Stomach (tissue), 8 donors: ENCODE measurements at regions not wholly inside any gene's neighbourhood (a gene's known extent, or its start where the extent isn't known, plus 50 kb on each side); places are given as distances from the start of the nearest gene placed in this dataset.
A peak's percentile ranks its signal among the peaks of the same experiment; 100 is the strongest.

ENCODE experiments used
- DNase-seq, 2 donors: peaks; one replicate each; pipeline versions ENCODE4 v3.0.0 to v3.0.0-alpha.2; 2013 to 2019
- H3K27ac ChIP-seq, 5 donors: fragments of 200-600 bp in 4 of 5; sonication (generic) in 4 of 5; one replicate each; pipeline ENCODE4 v1.5.1; 2013 to 2019; ENCODE audit warnings: mild to moderate bottlenecking in 1 of 5, moderate library complexity in 1 of 5
- H3K27me3 ChIP-seq, 3 donors: fragments of 200-600 bp; sonication (generic); one replicate each; pipeline ENCODE4 v1.5.1; 2017 to 2019; ENCODE audit warnings: mixed run types in 1 of 3
- H3K36me3 ChIP-seq, 4 donors: fragments of 200-600 bp; sonication (generic); 1 replicate in 3 of 4; 2 replicates in 1 of 4; pipeline ENCODE4 v1.5.1; 2016 to 2019
- H3K4me1 ChIP-seq, 4 donors: fragments of 200-600 bp; sonication (generic); one replicate each; pipeline ENCODE4 v1.5.1; 2016 to 2019
- H3K4me3 ChIP-seq, 4 donors: fragments of 200-600 bp; sonication (generic) in 3 of 4; one replicate each; pipeline ENCODE4 v1.5.1; 2016 to 2019; ENCODE audit warnings: mild to moderate bottlenecking in 1 of 4
- H3K9me3 ChIP-seq, 4 donors: fragments of 200-600 bp; sonication (generic); one replicate each; pipeline ENCODE4 v1.5.1; 2016 to 2019
- CTCF ChIP-seq, 7 experiments: fragments of 450-650 bp in 4 of 7; fragments of 200-600 bp in 3 of 7; sonication (generic) in 3 of 7; IDR thresholded peaks; one replicate each; pipeline ENCODE4 v1.5.1; 2016 to 2019; ENCODE audit warnings: antibody characterized with exemption in 7 of 7, control low read depth in 2 of 7, mild to moderate bottlenecking in 1 of 7
- EP300 ChIP-seq: sonication (generic); formaldehyde crosslinking; IDR thresholded peaks from one replicate; pipeline ENCODE4 v1.6.1; 2017; ENCODE audit warnings: antibody characterized with exemption
- POLR2A ChIP-seq, 4 donors: fragments of 450-650 bp; IDR thresholded peaks; one replicate each; pipeline ENCODE4 v1.6.1; 2016; ENCODE audit warnings: antibody characterized with exemption in 4 of 4, control low read depth in 2 of 4, mild to moderate bottlenecking in 1 of 4, moderate library complexity in 1 of 4
- POLR2AphosphoS5 ChIP-seq, 3 donors: sonication (generic); formaldehyde crosslinking; IDR thresholded peaks; one replicate each; pipeline ENCODE4 v1.6.1; 2016; ENCODE audit warnings: antibody characterized with exemption in 3 of 3
- WGBS, 5 donors: extraction: QIAGEN DNeasy Blood & Tissue Kit in 3 of 5; methylation state at CpG; one replicate each; pipeline versions ENCODE4 v1.1.5 to v1.1.7; 2013 to 2018; 5-methylcytosine and 5-hydroxymethylcytosine counted together
- intact Hi-C: fragments of 100-400 bp; cut with DNase I; formaldehyde crosslinking; loops from one replicate; pipeline ENCODE4 v1.15.1; 2023; ENCODE audit warnings: low total_unique reads
- donor health status: healthy with polysubstance abuse.
- donor health status: Bipolar disorder and iron deficiency.
- donor health status: healthy.

- WGBS, 5 donors = 35 to 45% (median 43%) methylated on average over 4 of the region's 4 CpGs
- DNase-seq = peak in 1 of 2 donors; percentile 27
- H3K4me1 ChIP-seq = no peaks in the 10 kb centered on the region
- TF ChIP-seq EP300 (no peak), CTCF (IDR thresholded peaks at IDR 0.05) (no peak), POLR2AphosphoS5 (IDR thresholded peaks at IDR 0.05) (no peak), POLR2A (IDR thresholded peaks at IDR 0.05) (no peak)
- no peak overlapping the region for H3K27ac ChIP-seq
- H3K27me3 ChIP-seq = no peaks in the 10 kb centered on the region
- no peaks in the 10 kb centered on the region for H3K36me3 ChIP-seq
- H3K9me3 ChIP-seq = no peaks in the 10 kb centered on the region
- no peak overlapping the region for H3K4me3 ChIP-seq
- intact Hi-C loops = no loop called here
Measured at GRCh38 chr12:85713373-85713772, 122.8 kb downstream of the RASSF9 start.

GRCh38 chr12:85714425-85714824 is 121.8 kb downstream of the RASSF9 start:
- H3K9me3 ChIP-seq = no peaks in the 10 kb centered on the region
- no peak overlapping the region for H3K4me3 ChIP-seq
- intact Hi-C loops = no loop called here
- H3K4me1 ChIP-seq = no peaks in the 10 kb centered on the region
- TF ChIP-seq EP300 (no peak), POLR2A (IDR thresholded peaks at IDR 0.05) (no peak), CTCF (IDR thresholded peaks at IDR 0.05) (no peak), POLR2AphosphoS5 (IDR thresholded peaks at IDR 0.05) (no peak)
- no peaks in the 10 kb centered on the region for H3K36me3 ChIP-seq
- no peaks in the 10 kb centered on the region for H3K27me3 ChIP-seq
- no peak for DNase-seq
- no peak overlapping the region for H3K27ac ChIP-seq
- 96 to 100% (median 100%) methylated on average over 1 of the region's 1 CpG for WGBS, 5 donors

GRCh38 chr12:85720308-85721033 is 115.7 kb downstream of the RASSF9 start:
- Histone ChIP-seq H3K27me3 (no peaks in the 10 kb centered on the region), H3K27ac (no peak overlapping the region), H3K36me3 (no peaks in the 10 kb centered on the region), H3K9me3 (no peaks in the 10 kb centered on the region), H3K4me3 (no peak overlapping the region), H3K4me1 (no peaks in the 10 kb centered on the region)
- WGBS, 5 donors = 83 to 98% (median 90%) methylated on average over 1 of the region's 1 CpG
- no peak for TF ChIP-seq EP300
- TF ChIP-seq POLR2A (IDR thresholded peaks at IDR 0.05) = no peak
- TF ChIP-seq CTCF (IDR thresholded peaks at IDR 0.05) = no peak
- TF ChIP-seq POLR2AphosphoS5 (IDR thresholded peaks at IDR 0.05) = no peak
- intact Hi-C loops = no loop called here
- no peak for DNase-seq

GRCh38 chr12:85725991-85726390 is 110.2 kb downstream of the RASSF9 start:
- H3K27ac ChIP-seq = no peak overlapping the region
- no peaks in the 10 kb centered on the region for H3K36me3 ChIP-seq
- H3K4me3 ChIP-seq = no peak overlapping the region
- no peaks in the 10 kb centered on the region for H3K27me3 ChIP-seq
- WGBS, 5 donors = 73 to 91% (median 85%) methylated on average over 2 of the region's 2 CpGs
- intact Hi-C loops = no loop called here
- DNase-seq = no peak
- H3K4me1 ChIP-seq = no peaks in the 10 kb centered on the region
- no peaks in the 10 kb centered on the region for H3K9me3 ChIP-seq
- TF ChIP-seq POLR2AphosphoS5 (IDR thresholded peaks at IDR 0.05) (no peak), CTCF (IDR thresholded peaks at IDR 0.05) (no peak), EP300 (no peak), POLR2A (IDR thresholded peaks at IDR 0.05) (no peak)
